ENCODE measurements at regions not wholly inside any gene's neighbourhood (a gene's known extent, or its start where the extent isn't known, plus 50 kb on each side); places are given as distances from the start of the nearest gene placed in this dataset.

- TF ChIP-seq CTCF (conservative IDR thresholded peaks at IDR 0.05) = no peak
- no peak for TF ChIP-seq ZFX (IDR thresholded peaks at IDR 0.05)
These were observed 207.0 kb upstream of the SLC30A5 start for GRCh38 chr5:68886814-68887213.
